Stimulated activated naive CD4-positive, alpha-beta T cell treated with Interleukin-2 at 50 U/mL for 16 hours (primary cell): ENCODE measurements at regions not wholly inside any gene's neighbourhood (a gene's known extent, or its start where the extent isn't known, plus 50 kb on each side); places are given as distances from the start of the nearest gene placed in this dataset.
"Not testable (repeated sequence)": the region's sequence is repeated elsewhere in the genome, so short reads cannot be mapped to it uniquely, and the experiment has no call there.

Experiments used
- DNase-seq: peaks from one replicate; lab custom pipeline; 2025; lab: John Stamatoyannopoulos, UW

GRCh38 chr6:141580131-141580530 is 552.6 kb upstream of the GJE1 start:
- DNase-seq, result no peak

DNA sequence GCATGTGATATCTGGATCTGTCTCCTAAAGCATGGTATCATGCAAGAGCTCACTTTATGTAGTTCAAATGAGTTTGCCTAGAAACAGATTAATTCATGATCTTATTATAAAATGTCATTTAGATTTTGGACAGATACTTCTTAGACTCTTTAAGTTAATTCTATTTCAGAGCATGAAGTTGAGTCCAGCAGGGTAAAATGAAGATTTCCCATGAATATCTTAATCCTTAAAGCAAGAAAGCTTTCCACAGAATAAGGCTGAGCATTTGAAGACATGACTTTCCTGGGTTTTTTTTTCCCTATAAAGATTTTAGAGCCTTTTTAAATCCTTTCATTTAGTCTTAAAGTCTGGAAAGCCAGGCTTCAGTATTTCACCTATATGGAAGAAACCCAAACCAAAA is 556.0 kb upstream of the GJE1 start:
- no peak for DNase-seq

DNA sequence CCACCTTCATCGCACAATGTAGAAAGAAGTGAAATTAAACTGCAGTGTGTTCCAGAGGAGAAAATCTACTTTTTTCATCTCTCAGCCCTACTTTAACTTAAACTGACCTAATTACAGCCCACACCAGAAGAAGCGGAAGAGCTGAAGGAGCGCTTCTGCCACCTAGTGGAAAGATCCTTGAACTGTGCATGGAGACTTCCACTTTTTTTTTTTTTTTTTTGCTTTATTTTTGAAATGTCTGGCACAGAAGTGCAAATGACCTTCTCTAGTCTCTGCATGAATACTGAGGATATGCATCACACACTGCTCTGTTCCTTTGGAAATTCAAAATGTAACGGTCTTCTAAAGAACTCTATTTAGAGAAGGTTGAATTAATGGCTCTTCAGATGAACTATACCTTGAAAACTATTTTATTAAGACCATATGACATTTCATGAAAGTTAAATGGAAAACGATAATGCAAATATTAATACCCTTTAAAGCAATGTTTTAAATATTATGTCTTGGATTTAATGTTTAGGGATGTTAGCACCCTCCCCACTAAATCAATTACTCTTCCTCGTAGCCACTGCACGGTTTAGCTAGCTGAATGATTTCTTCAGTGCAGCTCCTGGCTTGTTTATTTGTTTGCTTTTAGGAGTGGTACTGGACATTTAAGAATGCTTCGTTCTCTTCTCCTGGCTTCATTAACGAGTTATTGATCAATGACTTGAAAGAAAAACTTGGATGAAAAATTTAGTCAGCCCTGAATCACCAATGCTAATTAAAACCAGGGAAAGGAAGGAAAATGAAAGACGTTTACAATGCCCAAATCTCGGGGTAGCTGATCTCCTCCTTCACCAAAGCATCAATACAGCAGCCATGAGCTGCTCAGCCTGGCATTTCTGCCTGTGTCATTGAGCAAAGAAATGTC is 569.6 kb upstream of the GJE1 start:
- DNase-seq, result peak; percentile 39

- DNase-seq, result no peak
Observed at GRCh38 chr6:141562186-141562811, 570.4 kb upstream of the GJE1 start.

- no peak for DNase-seq
Observed at GRCh38 chr6:141561154-141561553, 571.6 kb upstream of the GJE1 start.

DNA sequence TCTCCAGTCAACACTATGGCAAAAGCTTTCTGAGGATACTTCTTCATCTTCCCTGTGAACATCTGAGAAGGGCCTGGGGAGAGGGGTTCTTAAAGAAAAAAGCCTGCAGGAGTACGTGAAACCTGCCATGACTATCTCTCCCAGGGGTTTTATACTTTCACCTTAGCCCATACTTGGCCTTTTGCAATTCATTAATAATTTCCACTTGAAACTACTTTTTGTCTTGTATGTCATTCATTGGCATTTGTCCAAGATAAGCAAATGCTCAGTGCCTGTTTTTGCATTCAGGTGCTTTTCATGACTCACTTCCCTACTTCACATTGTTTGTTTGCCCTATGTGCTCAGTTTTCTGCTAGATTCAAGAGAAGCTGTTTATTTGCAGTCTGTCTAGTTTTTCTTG is 580.3 kb upstream of the GJE1 start:
- DNase-seq, result no peak

- DNase-seq, result no peak
Observed at GRCh38 chr6:141552031-141552430, 580.7 kb upstream of the GJE1 start.

GRCh38 chr6:141551318-141551717 is 581.4 kb upstream of the GJE1 start:
- DNase-seq, result no peak

DNA sequence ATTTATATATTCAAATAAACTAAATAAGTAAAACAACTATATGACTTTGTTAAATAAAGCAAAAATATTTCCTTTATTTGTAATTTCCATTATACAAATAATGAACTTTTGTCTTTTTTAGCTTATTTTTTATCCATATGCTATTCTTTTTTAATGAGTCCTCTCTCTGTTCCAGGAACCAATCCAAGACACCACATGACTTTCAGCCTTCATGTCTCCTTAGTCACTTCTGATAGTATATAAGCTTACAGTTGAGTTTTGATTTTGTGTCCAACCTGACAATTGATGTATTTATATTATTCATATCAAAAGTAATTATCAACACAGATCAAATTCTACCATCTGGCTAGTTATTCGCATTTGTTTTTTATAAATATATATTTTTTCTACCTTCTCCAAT is 582.3 kb upstream of the GJE1 start:
- no peak for DNase-seq

GRCh38 chr6:141548966-141549365 is 583.8 kb upstream of the GJE1 start:
- no peak for DNase-seq

GRCh38 chr6:141541581-141542324 is 591.0 kb upstream of the GJE1 start:
- DNase-seq, result no peak

DNA sequence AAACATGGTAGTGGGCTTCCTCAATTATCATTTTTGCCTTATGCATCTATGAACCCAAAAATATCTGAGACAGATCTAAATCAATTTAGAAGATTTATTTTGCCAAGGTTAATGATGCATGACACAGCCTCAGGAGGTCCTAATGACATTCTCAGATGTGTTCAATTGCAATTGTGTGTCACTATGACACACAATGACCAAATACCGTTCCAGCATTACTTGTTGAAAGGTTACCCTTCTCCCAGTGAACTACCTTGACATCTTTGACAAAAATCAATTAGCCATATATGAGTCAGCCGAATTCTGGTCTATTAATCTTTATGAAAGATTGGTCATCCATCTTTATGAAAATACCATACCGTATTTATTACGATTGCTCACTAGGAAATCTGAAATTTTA is 592.5 kb upstream of the GJE1 start:
- DNase-seq, result no peak

DNA sequence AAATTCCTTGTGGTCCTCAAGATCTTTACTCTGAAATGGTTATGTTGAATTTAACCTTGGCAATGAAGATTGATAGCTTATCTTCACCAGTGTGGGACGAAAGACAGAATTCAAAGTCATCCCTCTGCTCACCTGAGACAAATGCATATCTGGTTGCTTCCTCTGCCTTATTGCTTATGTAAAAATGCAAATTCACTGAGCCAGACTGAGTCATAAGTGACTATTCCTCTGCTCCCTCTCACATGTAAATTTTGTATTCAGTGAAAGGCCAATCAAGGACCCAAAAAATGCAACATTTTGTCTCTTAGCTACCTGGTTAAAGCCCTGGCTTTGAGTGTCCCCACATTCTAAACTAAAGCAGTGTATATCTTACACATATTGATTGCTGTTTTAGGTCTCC is 593.1 kb upstream of the GJE1 start:
- no peak for DNase-seq

DNA sequence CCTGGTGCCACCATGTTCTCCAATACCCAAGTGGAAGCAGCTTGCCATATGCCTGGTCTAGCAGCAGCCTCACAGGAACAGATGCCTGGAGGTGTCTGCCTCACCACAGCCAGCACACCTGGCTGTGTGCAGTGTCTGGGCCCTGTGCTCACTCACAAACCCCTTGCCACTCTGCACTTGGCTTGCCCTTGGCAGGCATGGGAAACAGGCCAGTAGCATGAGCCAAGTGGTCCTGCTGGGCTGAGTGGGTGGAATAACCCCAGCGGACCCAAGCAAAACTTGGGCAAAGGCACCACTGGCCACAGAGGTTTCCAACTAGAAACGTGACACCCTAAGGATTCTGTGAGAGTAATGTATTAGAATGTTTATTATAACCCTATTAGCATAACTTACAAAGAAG is 600.5 kb upstream of the GJE1 start:
- no peak for DNase-seq

GRCh38 chr6:141531040-141531439 is 601.7 kb upstream of the GJE1 start:
- no peak for DNase-seq

GRCh38 chr6:141528596-141528995 is 604.1 kb upstream of the GJE1 start:
- no peak for DNase-seq

DNA sequence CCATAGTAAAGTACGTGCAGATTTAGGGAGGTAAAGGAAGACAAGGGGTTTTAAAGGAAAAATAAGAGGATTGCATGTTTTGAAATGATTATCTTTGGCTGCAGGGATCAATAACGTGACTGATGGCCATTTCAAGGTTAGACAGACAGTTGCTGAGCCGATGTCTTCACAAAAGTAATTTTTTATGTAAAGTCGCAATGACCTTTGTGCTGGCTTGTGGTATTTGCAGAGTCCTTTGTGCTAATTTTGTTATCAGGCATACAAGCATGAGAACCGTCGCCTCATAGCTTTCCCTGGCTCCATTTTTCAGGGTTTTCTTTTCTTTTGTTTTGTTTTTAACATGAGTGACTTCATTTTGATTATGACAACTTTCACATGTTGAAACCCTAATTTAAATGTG is 605.7 kb upstream of the GJE1 start:
- no peak for DNase-seq

GRCh38 chr6:141521440-141521839 is 611.3 kb upstream of the GJE1 start:
- DNase-seq, result no peak

GRCh38 chr6:141513830-141514229 is 618.9 kb upstream of the GJE1 start:
- DNase-seq, result no peak

GRCh38 chr6:141510803-141511202 is 621.9 kb upstream of the GJE1 start:
- no peak for DNase-seq

GRCh38 chr6:141506062-141506461 is 626.7 kb upstream of the GJE1 start:
- DNase-seq, result not testable (repeated sequence)

- not testable (repeated sequence) for DNase-seq
Observed at GRCh38 chr6:141504318-141504717, 628.4 kb upstream of the GJE1 start.

- DNase-seq, result no peak
Observed at GRCh38 chr6:141501616-141502015, 631.1 kb upstream of the GJE1 start.
